ENCODE measurements at regions not wholly inside any gene's neighbourhood (a gene's known extent, or its start where the extent isn't known, plus 50 kb on each side); places are given as distances from the start of the nearest gene placed in this dataset.

GRCh38 chr15:93488296-93488713 lies 399.3 kb upstream of the RGMA start:
- Histone ChIP-seq H3K27ac (ENCODE audit: insufficient read depth, low read length) (no peak overlapping the region), H2AK9ac (replicated peaks; ENCODE audit: low read depth, low read length, poor library complexity) (no peak overlapping the region), H3K4me1 (ENCODE audit: control insufficient read depth, insufficient read depth, low read length) (no peaks in the 10 kb centered on the region), H2BK15ac (ENCODE audit: low read depth, low read length) (no peak overlapping the region), H3K79me1 (ENCODE audit: low read depth in 1 of 2, low read length in 2 of 2) (no peaks in the 10 kb centered on the region), H2AFZ (replicated peaks; ENCODE audit: low read length, poor library complexity) (no peak overlapping the region), H3K14ac (replicated peaks; ENCODE audit: low read depth, low read length) (no peak overlapping the region), H4K20me1 (ENCODE audit: insufficient read depth, low read length) (no peaks in the 10 kb centered on the region), H4K8ac (ENCODE audit: low read depth in 2 of 2, low read length in 2 of 2) (no peak overlapping the region), H3K9me3 (ENCODE audit: control insufficient read depth, insufficient read depth, low read length) (peaks cover 34% of the 10 kb centered on the region), H3K9me1 (ENCODE audit: insufficient read depth, low read length) (no peaks in the 10 kb centered on the region), H3K56ac (ENCODE audit: extremely low read depth, insufficient read depth, low read length) (no peak overlapping the region), H3K18ac (ENCODE audit: low read depth, low read length) (no peak overlapping the region), H3K4me3 (ENCODE audit: insufficient read depth, low read depth, low read length) (no peak overlapping the region), H2BK20ac (ENCODE audit: low read depth, low read length) (no peak overlapping the region), H3K4me2 (ENCODE audit: low read depth, low read length) (no peak overlapping the region), H2BK120ac (ENCODE audit: low read depth, low read length) (no peak overlapping the region), H3K4ac (ENCODE audit: low read depth, low read length) (no peak overlapping the region), H4K5ac (ENCODE audit: low read depth, low read length) (no peak overlapping the region), H2AK5ac (ENCODE audit: low read depth, low read length) (no peak overlapping the region), H4K91ac (ENCODE audit: insufficient read depth, low read depth, low read length) (no peak overlapping the region), H3K36me3 (ENCODE audit: control insufficient read depth, insufficient read depth, low read length) (no peaks in the 10 kb centered on the region), H2BK5ac (ENCODE audit: low read depth, low read length, poor library complexity, severe bottlenecking) (no peak overlapping the region), H3K27me3 (ENCODE audit: control insufficient read depth, insufficient read depth, low read length) (no peaks in the 10 kb centered on the region), H3K23ac (ENCODE audit: low read depth, low read length) (no peak overlapping the region), H3K9ac (ENCODE audit: low read depth, low read length) (no peak overlapping the region)
- dilution Hi-C loops (cut with HindIII; ENCODE audit: low sequenced_read_pairs, unreplicated experiment) (no loop called here), in situ Hi-C loops (cut with MboI; ENCODE audit: low sequenced_read_pairs) (no loop called here), intact Hi-C loops (cut with micrococcal nuclease) (no loop called here)
- WGBS, 2 experiments (ENCODE audit: extremely low coverage in 2 of 2, insufficient read length in 1 of 2) = no CpG with 5 or more reads among the region's 5 CpGs
- ChIA-PET CTCF (no interaction called here), POLR2A (ENCODE audit: unreplicated experiment) (no interaction called here)
- TF ChIP-seq MAZ (IDR thresholded peaks at IDR 0.05; ENCODE audit: borderline replicate concordance, low read depth, low read length) (no peak), RFX5 (IDR thresholded peaks at IDR 0.05; ENCODE audit: low read depth, low read length) (no peak), CTCF (conservative IDR thresholded peaks at IDR 0.05; ENCODE audit: low read depth, low read length) (no peak), ELK1 (IDR thresholded peaks at IDR 0.05; ENCODE audit: borderline replicate concordance, low read depth, low read length) (no peak), BHLHE40 (IDR thresholded peaks at IDR 0.05; ENCODE audit: low read depth, low read length) (no peak), NFE2L2 (IDR thresholded peaks at IDR 0.05; ENCODE audit: low read depth, low read length) (no peak), MAFK (IDR thresholded peaks at IDR 0.05; ENCODE audit: low read depth, low read length) (no peak), MXI1 (IDR thresholded peaks at IDR 0.05; ENCODE audit: borderline replicate concordance, low read depth, low read length) (no peak), CEBPB (IDR thresholded peaks at IDR 0.05; ENCODE audit: low read depth, low read length) (no peak), RAD21 (IDR thresholded peaks at IDR 0.05; ENCODE audit: low read length) (no peak), USF2 (IDR thresholded peaks at IDR 0.05; ENCODE audit: low read depth, low read length) (no peak), FOS (IDR thresholded peaks at IDR 0.05; ENCODE audit: low read depth, low read length) (no peak), SMC3 (IDR thresholded peaks at IDR 0.05; ENCODE audit: low read depth, low read length) (no peak), CHD1 (IDR thresholded peaks at IDR 0.05; ENCODE audit: low read depth, low read length) (no peak), RCOR1 (IDR thresholded peaks at IDR 0.05; ENCODE audit: insufficient replicate concordance, low read length) (no peak), POLR2A (IDR thresholded peaks at IDR 0.05; ENCODE audit: low read depth, low read length) (no peak)
- DNase-seq (no peak), ATAC-seq (ENCODE audit: low read depth) (no peak)
- no TSS peak for BruUV-seq (replicated peaks)
